ENCODE measurements at regions not wholly inside any gene's neighbourhood (a gene's known extent, or its start where the extent isn't known, plus 50 kb on each side); places are given as distances from the start of the nearest gene placed in this dataset.

- DNase-seq, result no peak
Measured at GRCh38 chr17:13352747-13353415, 248.8 kb downstream of the HS3ST3A1 start.

GRCh38 chr17:13351046-13351445, 250.7 kb downstream of the HS3ST3A1 start:
- no peak for DNase-seq

GRCh38 chr17:13350466-13350865, 251.3 kb downstream of the HS3ST3A1 start:
- no peak for DNase-seq

GRCh38 chr17:13346996-13347762, 254.6 kb downstream of the HS3ST3A1 start:
- no peak for DNase-seq

- DNase-seq, result no peak
Measured at GRCh38 chr17:13346592-13346991, 255.1 kb downstream of the HS3ST3A1 start.

- DNase-seq, result no peak
Measured at GRCh38 chr17:13346081-13346533, 255.6 kb downstream of the HS3ST3A1 start.

GRCh38 chr17:13338421-13338820, 263.3 kb downstream of the HS3ST3A1 start:
- no peak for DNase-seq

- DNase-seq, result peak; percentile 56
Measured at GRCh38 chr17:13337864-13338371, 263.8 kb downstream of the HS3ST3A1 start.

GRCh38 chr17:13337151-13337550, 264.6 kb downstream of the HS3ST3A1 start:
- DNase-seq, result no peak

- no peak for DNase-seq
Measured at GRCh38 chr17:13334374-13334773, 267.4 kb downstream of the HS3ST3A1 start.

- no peak for DNase-seq
Measured at GRCh38 chr17:13333661-13334060, 268.1 kb downstream of the HS3ST3A1 start.

- DNase-seq, result no peak
Measured at GRCh38 chr17:13332207-13332606, 269.5 kb downstream of the HS3ST3A1 start.

GRCh38 chr17:13329421-13329820, 272.3 kb downstream of the HS3ST3A1 start:
- DNase-seq, result no peak

- no peak for DNase-seq
Measured at GRCh38 chr17:13323990-13324389, 277.7 kb downstream of the HS3ST3A1 start.

- DNase-seq, result no peak
Measured at GRCh38 chr17:13321951-13322701, 279.6 kb downstream of the HS3ST3A1 start.

- no peak for DNase-seq
Measured at GRCh38 chr17:13320046-13320785, 281.5 kb downstream of the HS3ST3A1 start.

GRCh38 chr17:13316657-13317056, 285.1 kb downstream of the HS3ST3A1 start:
- no peak for DNase-seq

- no peak for DNase-seq
Measured at GRCh38 chr17:13311306-13311705, 290.4 kb downstream of the HS3ST3A1 start.

GRCh38 chr17:13310858-13311257, 290.9 kb downstream of the HS3ST3A1 start:
- no peak for DNase-seq

- peak; percentile 26 for DNase-seq
Measured at GRCh38 chr17:13306310-13306962, 288.6 kb upstream of the ELAC2 start.

GRCh38 chr17:13302983-13303382, 285.2 kb upstream of the ELAC2 start:
- no peak for DNase-seq

GRCh38 chr17:13302419-13302818, 284.6 kb upstream of the ELAC2 start:
- no peak for DNase-seq

Data from NCI-H748 treated with DMSO at 0.1 percent for 48 hours (cell line).